ENCODE measurements at regions not wholly inside any gene's neighbourhood (a gene's known extent, or its start where the extent isn't known, plus 50 kb on each side); places are given as distances from the start of the nearest gene placed in this dataset.

- TF ChIP-seq CTCF (IDR thresholded peaks at IDR 0.05), result no peak
- no peak for TF ChIP-seq POLR2A (IDR thresholded peaks at IDR 0.05)
- TF ChIP-seq POLR2AphosphoS5 (IDR thresholded peaks at IDR 0.05; ENCODE audit: insufficient read depth in 1 of 2, low read depth in 1 of 2), result no peak
Measured at GRCh38 chr13:33971562-33971819, 153.5 kb downstream of the RFC3 start.

All from vagina (tissue), 2 donors.